ENCODE measurements at regions not wholly inside any gene's neighbourhood (a gene's known extent, or its start where the extent isn't known, plus 50 kb on each side); places are given as distances from the start of the nearest gene placed in this dataset.

DNA sequence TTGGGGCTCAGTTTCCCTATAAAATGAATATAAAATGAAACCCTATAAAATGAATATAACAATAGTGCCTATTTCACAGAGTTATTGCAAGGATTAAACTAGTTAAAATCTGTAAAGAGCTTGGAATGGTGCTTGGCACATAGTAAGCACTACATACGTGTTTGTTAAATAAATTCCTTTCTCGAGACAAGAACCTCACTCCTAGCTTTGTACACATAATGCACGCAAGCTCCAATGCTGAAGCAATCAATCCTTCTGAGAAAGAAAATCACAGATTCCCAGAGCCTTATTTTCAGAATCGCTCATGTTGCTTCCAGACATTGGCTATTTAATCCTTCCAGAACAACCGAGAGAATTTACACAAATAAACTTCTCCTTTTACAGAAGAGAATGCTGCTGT is 440.9 kb downstream of the IRS1 start (continued):
- TF ChIP-seq, protein P1, sequence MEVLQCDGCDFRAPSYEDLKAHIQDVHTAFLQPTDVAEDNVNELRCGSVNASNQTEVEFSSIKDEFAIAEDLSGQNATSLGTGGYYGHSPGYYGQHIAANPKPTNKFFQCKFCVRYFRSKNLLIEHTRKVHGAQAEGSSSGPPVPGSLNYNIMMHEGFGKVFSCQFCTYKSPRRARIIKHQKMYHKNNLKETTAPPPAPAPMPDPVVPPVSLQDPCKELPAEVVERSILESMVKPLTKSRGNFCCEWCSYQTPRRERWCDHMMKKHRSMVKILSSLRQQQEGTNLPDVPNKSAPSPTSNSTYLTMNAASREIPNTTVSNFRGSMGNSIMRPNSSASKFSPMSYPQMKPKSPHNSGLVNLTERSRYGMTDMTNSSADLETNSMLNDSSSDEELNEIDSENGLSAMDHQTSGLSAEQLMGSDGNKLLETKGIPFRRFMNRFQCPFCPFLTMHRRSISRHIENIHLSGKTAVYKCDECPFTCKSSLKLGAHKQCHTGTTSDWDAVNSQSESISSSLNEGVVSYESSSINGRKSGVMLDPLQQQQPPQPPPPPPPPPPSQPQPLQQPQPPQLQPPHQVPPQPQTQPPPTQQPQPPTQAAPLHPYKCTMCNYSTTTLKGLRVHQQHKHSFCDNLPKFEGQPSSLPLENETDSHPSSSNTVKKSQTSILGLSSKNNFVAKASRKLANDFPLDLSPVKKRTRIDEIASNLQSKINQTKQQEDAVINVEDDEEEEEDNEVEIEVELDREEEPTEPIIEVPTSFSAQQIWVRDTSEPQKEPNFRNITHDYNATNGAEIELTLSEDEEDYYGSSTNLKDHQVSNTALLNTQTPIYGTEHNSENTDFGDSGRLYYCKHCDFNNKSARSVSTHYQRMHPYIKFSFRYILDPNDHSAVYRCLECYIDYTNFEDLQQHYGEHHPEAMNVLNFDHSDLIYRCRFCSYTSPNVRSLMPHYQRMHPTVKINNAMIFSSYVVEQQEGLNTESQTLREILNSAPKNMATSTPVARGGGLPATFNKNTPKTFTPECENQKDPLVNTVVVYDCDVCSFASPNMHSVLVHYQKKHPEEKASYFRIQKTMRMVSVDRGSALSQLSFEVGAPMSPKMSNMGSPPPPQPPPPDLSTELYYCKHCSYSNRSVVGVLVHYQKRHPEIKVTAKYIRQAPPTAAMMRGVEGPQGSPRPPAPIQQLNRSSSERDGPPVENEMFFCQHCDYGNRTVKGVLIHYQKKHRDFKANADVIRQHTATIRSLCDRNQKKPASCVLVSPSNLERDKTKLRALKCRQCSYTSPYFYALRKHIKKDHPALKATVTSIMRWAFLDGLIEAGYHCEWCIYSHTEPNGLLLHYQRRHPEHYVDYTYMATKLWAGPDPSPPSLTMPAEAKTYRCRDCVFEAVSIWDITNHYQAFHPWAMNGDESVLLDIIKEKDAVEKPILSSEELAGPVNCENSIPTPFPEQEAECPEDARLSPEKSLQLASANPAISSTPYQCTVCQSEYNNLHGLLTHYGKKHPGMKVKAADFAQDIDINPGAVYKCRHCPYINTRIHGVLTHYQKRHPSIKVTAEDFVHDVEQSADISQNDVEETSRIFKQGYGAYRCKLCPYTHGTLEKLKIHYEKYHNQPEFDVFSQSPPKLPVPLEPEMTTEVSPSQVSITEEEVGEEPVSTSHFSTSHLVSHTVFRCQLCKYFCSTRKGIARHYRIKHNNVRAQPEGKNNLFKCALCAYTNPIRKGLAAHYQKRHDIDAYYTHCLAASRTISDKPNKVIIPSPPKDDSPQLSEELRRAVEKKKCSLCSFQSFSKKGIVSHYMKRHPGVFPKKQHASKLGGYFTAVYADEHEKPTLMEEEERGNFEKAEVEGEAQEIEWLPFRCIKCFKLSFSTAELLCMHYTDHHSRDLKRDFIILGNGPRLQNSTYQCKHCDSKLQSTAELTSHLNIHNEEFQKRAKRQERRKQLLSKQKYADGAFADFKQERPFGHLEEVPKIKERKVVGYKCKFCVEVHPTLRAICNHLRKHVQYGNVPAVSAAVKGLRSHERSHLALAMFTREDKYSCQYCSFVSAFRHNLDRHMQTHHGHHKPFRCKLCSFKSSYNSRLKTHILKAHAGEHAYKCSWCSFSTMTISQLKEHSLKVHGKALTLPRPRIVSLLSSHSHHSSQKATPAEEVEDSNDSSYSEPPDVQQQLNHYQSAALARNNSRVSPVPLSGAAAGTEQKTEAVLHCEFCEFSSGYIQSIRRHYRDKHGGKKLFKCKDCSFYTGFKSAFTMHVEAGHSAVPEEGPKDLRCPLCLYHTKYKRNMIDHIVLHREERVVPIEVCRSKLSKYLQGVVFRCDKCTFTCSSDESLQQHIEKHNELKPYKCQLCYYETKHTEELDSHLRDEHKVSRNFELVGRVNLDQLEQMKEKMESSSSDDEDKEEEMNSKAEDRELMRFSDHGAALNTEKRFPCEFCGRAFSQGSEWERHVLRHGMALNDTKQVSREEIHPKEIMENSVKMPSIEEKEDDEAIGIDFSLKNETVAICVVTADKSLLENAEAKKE (CRISPR knock-in tag; IDR thresholded peaks at IDR 0.05) = no peak
- TF ChIP-seq, protein P2, sequence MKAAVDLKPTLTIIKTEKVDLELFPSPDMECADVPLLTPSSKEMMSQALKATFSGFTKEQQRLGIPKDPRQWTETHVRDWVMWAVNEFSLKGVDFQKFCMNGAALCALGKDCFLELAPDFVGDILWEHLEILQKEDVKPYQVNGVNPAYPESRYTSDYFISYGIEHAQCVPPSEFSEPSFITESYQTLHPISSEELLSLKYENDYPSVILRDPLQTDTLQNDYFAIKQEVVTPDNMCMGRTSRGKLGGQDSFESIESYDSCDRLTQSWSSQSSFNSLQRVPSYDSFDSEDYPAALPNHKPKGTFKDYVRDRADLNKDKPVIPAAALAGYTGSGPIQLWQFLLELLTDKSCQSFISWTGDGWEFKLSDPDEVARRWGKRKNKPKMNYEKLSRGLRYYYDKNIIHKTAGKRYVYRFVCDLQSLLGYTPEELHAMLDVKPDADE (IDR thresholded peaks at IDR 0.05) = no peak
- no peak for TF ChIP-seq ZNF331 (CRISPR knock-in tag; IDR thresholded peaks at IDR 0.05; ENCODE audit: low read depth)

DNA sequence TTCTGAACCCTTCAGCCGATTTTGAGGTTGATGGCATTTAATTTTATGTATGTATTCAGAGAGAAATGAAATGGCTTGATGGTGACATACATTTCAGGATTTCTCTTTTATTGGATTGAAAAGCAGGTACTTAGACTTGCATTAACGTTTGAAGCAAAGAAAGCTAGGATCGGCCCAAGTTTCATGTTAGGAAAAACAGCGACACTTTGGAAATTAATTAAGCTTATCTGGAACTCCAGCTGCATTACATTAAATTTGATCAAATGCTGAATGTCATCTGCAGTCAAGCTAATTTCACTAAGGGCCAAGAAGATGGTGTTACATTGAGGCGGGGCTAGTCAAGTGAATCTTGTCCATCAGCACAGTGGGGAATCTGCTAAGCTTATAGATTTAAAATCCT is 441.8 kb downstream of the IRS1 start:
- Histone ChIP-seq H3K36me3 (ENCODE audit: insufficient read depth) (no peaks in the 10 kb centered on the region), H3K27me3 (ENCODE audit: insufficient read depth) (no peaks in the 10 kb centered on the region), H3F3A (replicated peaks; ENCODE audit: low read depth) (no peaks in the 10 kb centered on the region), H3K4me2 (no peak overlapping the region), H3K27ac (ENCODE audit: low read depth) (no peak overlapping the region), H2AFZ (no peak overlapping the region), H3K4me3 (no peak overlapping the region), H4K20me1 (replicated peaks; ENCODE audit: insufficient read depth) (no peaks in the 10 kb centered on the region), H3K79me2 (replicated peaks; ENCODE audit: insufficient read depth) (no peaks in the 10 kb centered on the region), H3K9me2 (ENCODE audit: insufficient read depth) (no peaks in the 10 kb centered on the region), H3K4me1 (ENCODE audit: insufficient read depth) (no peaks in the 10 kb centered on the region)
- ATAC-seq = no peak
- Mint-ChIP-seq H3K27me3 (ENCODE audit: insufficient read depth, low read depth, poor library complexity) (peaks cover 1% of the 10 kb centered on the region), H3K9me3 (no peaks in the 10 kb centered on the region; the same call in 2 of the 3 replicates), H3K36me3 (ENCODE audit: low read depth) (no peaks in the 10 kb centered on the region), H3K27ac (no peak overlapping the region), H3K4me1 (peaks cover 7% of the 10 kb centered on the region), H3K4me3 (no peak overlapping the region)
- DNase-seq (ENCODE audit: low spot score) = no peak
- TF ChIP-seq, protein P1 (CRISPR knock-in tag; IDR thresholded peaks at IDR 0.05) = no peak
- TF ChIP-seq POLR2AphosphoS5 (IDR thresholded peaks at IDR 0.05; ENCODE audit: low read depth) (no peak), STAT1 (IDR thresholded peaks at IDR 0.05; ENCODE audit: unreplicated experiment) (no peak), EZH2 (IDR thresholded peaks at IDR 0.05; ENCODE audit: low read depth, unreplicated experiment) (no peak)
- TF ChIP-seq, protein P2 (IDR thresholded peaks at IDR 0.05) = no peak
